ENCODE measurements at regions not wholly inside any gene's neighbourhood (a gene's known extent, or its start where the extent isn't known, plus 50 kb on each side); places are given as distances from the start of the nearest gene placed in this dataset.

DNA sequence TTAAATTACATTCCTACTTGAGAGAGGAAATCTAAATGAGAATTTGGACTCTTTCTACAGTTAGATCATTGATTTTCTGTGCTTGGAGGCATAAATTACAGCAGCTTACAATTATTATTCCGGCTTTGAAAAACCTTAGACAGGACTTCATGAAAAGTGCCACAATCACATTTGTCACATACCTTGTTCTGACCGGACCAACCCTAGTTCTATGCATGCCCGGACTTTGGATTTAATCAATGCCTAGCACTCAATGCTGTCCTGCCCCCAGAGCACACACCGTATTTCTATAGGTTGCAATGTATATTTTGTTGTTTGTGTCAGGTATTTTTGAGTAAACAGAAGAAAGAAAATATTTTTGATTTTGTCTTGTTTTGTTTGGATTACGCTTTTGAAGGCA lies 424.7 kb upstream of the PDZRN3 start:
- FAIRE-seq = no peak
- H3K4me3 ChIP-seq = no peak overlapping the region
- H3K27ac ChIP-seq (ENCODE audit: control insufficient read depth, insufficient read depth) = no peak overlapping the region
- no peaks in the 10 kb centered on the region for H3K36me3 ChIP-seq (ENCODE audit: control insufficient read depth in 2 of 2, insufficient read depth in 2 of 2, low read length in 1 of 2)
- DNase-seq (ENCODE audit: low read depth, low spot score) = no peak
- SMC1A ChIA-PET (ENCODE audit: uncharacterized antibody, unreplicated experiment) = no interaction called here
- H3K4me1 ChIP-seq (ENCODE audit: control insufficient read depth, insufficient read depth, low read length) = no peaks in the 10 kb centered on the region
- TF ChIP-seq STAT3 (IDR thresholded peaks at IDR 0.05; ENCODE audit: low read depth, low read length) (no peak), TCF3 (IDR thresholded peaks at IDR 0.05; ENCODE audit: borderline replicate concordance, insufficient read depth, low read depth, low read length) (no peak), TAF1 (IDR thresholded peaks at IDR 0.05; ENCODE audit: borderline replicate concordance, low read depth, low read length) (no peak), SUPT20H (IDR thresholded peaks at IDR 0.05; ENCODE audit: borderline replicate concordance, control insufficient read depth, low read depth, low read length) (no peak), RFX5 (IDR thresholded peaks at IDR 0.05; ENCODE audit: low read depth, low read length) (no peak), GATAD2B (conservative IDR thresholded peaks at IDR 0.05; ENCODE audit: low read depth) (no peak), NR2F1 (conservative IDR thresholded peaks at IDR 0.05) (no peak), HDGF (IDR thresholded peaks at IDR 0.05) (no peak), USF1 (IDR thresholded peaks at IDR 0.05; ENCODE audit: borderline replicate concordance, extremely low read length, insufficient read depth, low read depth, low read length) (no peak), POLR2A (IDR thresholded peaks at IDR 0.05; ENCODE audit: low read depth, low read length) (no peak), BRCA1 (IDR thresholded peaks at IDR 0.05; ENCODE audit: low read depth, low read length) (no peak)
- H3K9me3 ChIP-seq (replicated peaks; ENCODE audit: control insufficient read depth, insufficient read depth, low read length) = no peaks in the 10 kb centered on the region
- no peak for ATAC-seq
- H2AFZ ChIP-seq (ENCODE audit: control insufficient read depth, low read depth, low read length) = no peak overlapping the region
- POLR2A ChIA-PET = no interaction called here
- CTCF ChIA-PET = no interaction called here
- in situ Hi-C loops (cut with MboI) (no loop called here), intact Hi-C loops (cut with micrococcal nuclease; ENCODE audit: unreplicated experiment) (no loop called here)
- no peak overlapping the region for H3K9ac ChIP-seq (ENCODE audit: control insufficient read depth, insufficient read depth, low read length)
- no TSS peak for BruUV-seq (replicated peaks)
- H3K4me2 ChIP-seq (ENCODE audit: control insufficient read depth, insufficient read depth) = no peak overlapping the region
- no peaks in the 10 kb centered on the region for H3K27me3 ChIP-seq (replicated peaks in 1 of 2; ENCODE audit: control insufficient read depth in 2 of 2, insufficient read depth in 2 of 2, low read length in 1 of 2)
- WGBS (ENCODE audit: insufficient coverage, insufficient replicate concordance, low lambda C conversion rate, missing lambda C conversion rate) = 24% methylated on average over 5 of the region's 5 CpGs
- H3K79me2 ChIP-seq (ENCODE audit: control insufficient read depth, insufficient read depth, low read length) = no peaks in the 10 kb centered on the region
- RAD21 ChIA-PET (ENCODE audit: unreplicated experiment) = no interaction called here
- no peaks in the 10 kb centered on the region for H4K20me1 ChIP-seq (ENCODE audit: control insufficient read depth, insufficient read depth)

Data from GM12878 (cell line).